Parathyroid adenoma (tissue), 2 donors: ENCODE measurements at regions not wholly inside any gene's neighbourhood (a gene's known extent, or its start where the extent isn't known, plus 50 kb on each side); places are given as distances from the start of the nearest gene placed in this dataset.

Source experiments
- H2AFZ ChIP-seq: fragments of 300-600 bp; sonication (generic); one replicate; pipeline ENCODE4 v1.7.0; 2017; ENCODE audit warnings: antibody characterized with exemption, mild to moderate bottlenecking
- H3K27ac ChIP-seq: fragments of 300-600 bp; sonication (generic); one replicate; pipeline ENCODE4 v1.7.0; 2017
- H3K27me3 ChIP-seq: fragments of 300-600 bp; sonication (generic); one replicate; pipeline ENCODE4 v1.7.0; 2017; ENCODE audit warnings: low read length; ENCODE audit not compliant: control insufficient read depth, insufficient read depth
- H3K36me3 ChIP-seq: fragments of 300-600 bp; sonication (generic); one replicate; pipeline ENCODE4 v1.7.0; 2017; ENCODE audit warnings: low read length; ENCODE audit not compliant: control insufficient read depth, insufficient read depth
- H3K4me1 ChIP-seq: fragments of 300-600 bp; sonication (generic); one replicate; pipeline ENCODE4 v1.7.0; 2017; ENCODE audit warnings: control low read depth
- H3K4me2 ChIP-seq: fragments of 300-600 bp; sonication (generic); one replicate; pipeline ENCODE4 v1.7.0; 2017; ENCODE audit warnings: low read length
- H3K4me3 ChIP-seq: fragments of 300-600 bp; sonication (generic); one replicate; pipeline ENCODE4 v1.7.0; 2017; ENCODE audit warnings: low read depth, low read length
- H3K79me2 ChIP-seq: fragments of 300-600 bp; sonication (generic); one replicate; pipeline ENCODE4 v1.7.0; 2017; ENCODE audit warnings: control low read depth
- H3K9ac ChIP-seq: fragments of 300-600 bp; sonication (generic); one replicate; pipeline ENCODE4 v1.7.0; 2017; ENCODE audit warnings: mild to moderate bottlenecking
- H3K9me3 ChIP-seq: fragments of 300-600 bp; sonication (generic); one replicate; pipeline ENCODE4 v1.7.0; 2017; ENCODE audit warnings: low read length; ENCODE audit not compliant: control insufficient read depth
- CTCF ChIP-seq: fragments of 300-600 bp; sonication (generic); IDR thresholded peaks from one replicate; pipeline ENCODE4 v1.7.0; 2017; ENCODE audit warnings: antibody characterized with exemption, mild to moderate bottlenecking
- donor health status: primary hyperparathyroidism.

GRCh38 chr10:1869861-1870260 is 132.5 kb upstream of the ADARB2 start:
- TF ChIP-seq CTCF = no peak

GRCh38 chr10:1860351-1860750 is 123.0 kb upstream of the ADARB2 start:
- no peak for TF ChIP-seq CTCF
- H3K9me3 ChIP-seq = no peaks in the 10 kb centered on the region
- no peak overlapping the region for H3K4me2 ChIP-seq
- no peak overlapping the region for H2AFZ ChIP-seq
- no peaks in the 10 kb centered on the region for H3K27me3 ChIP-seq
- no peaks in the 10 kb centered on the region for H3K4me1 ChIP-seq
- H3K9ac ChIP-seq = no peak overlapping the region
- H3K27ac ChIP-seq = no peak overlapping the region
- no peaks in the 10 kb centered on the region for H3K79me2 ChIP-seq
- no peak overlapping the region for H3K4me3 ChIP-seq
- H3K36me3 ChIP-seq = no peaks in the 10 kb centered on the region

More at GRCh38 chr10:1869861-1870260, 132.5 kb upstream of the ADARB2 start:
- Histone ChIP-seq H3K4me3 (no peak overlapping the region), H3K9me3 (no peaks in the 10 kb centered on the region), H3K79me2 (no peaks in the 10 kb centered on the region), H3K9ac (no peak overlapping the region), H3K4me2 (no peak overlapping the region), H3K36me3 (no peaks in the 10 kb centered on the region), H3K27ac (no peak overlapping the region), H3K27me3 (no peaks in the 10 kb centered on the region), H2AFZ (no peak overlapping the region), H3K4me1 (no peaks in the 10 kb centered on the region)

- Histone ChIP-seq H3K27ac (no peak overlapping the region), H3K9me3 (no peaks in the 10 kb centered on the region), H3K4me2 (no peak overlapping the region), H3K4me3 (no peak overlapping the region), H3K27me3 (no peaks in the 10 kb centered on the region), H2AFZ (no peak overlapping the region), H3K4me1 (no peaks in the 10 kb centered on the region), H3K9ac (no peak overlapping the region), H3K36me3 (no peaks in the 10 kb centered on the region), H3K79me2 (no peaks in the 10 kb centered on the region)
- no peak for TF ChIP-seq CTCF
Observed at GRCh38 chr10:1858547-1858946, 121.2 kb upstream of the ADARB2 start.

GRCh38 chr10:1858048-1858447 is 120.7 kb upstream of the ADARB2 start:
- no peaks in the 10 kb centered on the region for H3K79me2 ChIP-seq
- no peak overlapping the region for H2AFZ ChIP-seq
- H3K27me3 ChIP-seq = no peaks in the 10 kb centered on the region
- H3K4me3 ChIP-seq = no peak overlapping the region
- no peak for TF ChIP-seq CTCF
- no peak overlapping the region for H3K9ac ChIP-seq
- H3K4me2 ChIP-seq = no peak overlapping the region
- H3K27ac ChIP-seq = no peak overlapping the region
- no peaks in the 10 kb centered on the region for H3K36me3 ChIP-seq
- no peaks in the 10 kb centered on the region for H3K9me3 ChIP-seq
- no peaks in the 10 kb centered on the region for H3K4me1 ChIP-seq

DNA sequence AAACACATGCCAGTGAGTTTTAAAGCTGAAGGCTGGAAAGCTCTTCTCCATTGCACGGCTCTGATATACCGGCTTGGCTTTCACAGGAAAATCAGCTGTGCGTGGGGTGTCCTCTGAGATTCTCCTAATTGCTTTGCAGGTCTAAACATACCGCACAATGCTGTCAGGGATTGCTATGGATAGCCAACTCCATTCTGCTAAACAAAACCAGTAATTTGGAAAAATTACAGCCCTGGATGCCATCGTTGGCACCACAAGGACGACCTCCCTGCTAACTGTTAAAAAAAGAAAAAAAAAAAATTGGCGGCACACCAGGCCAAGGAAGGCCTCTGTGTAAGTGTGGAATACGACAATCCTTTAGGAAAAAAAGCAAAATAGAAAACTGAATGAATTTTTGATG is 118.6 kb upstream of the ADARB2 start:
- Histone ChIP-seq H3K9ac (no peak overlapping the region), H3K4me1 (no peaks in the 10 kb centered on the region), H3K79me2 (no peaks in the 10 kb centered on the region), H3K27ac (no peak overlapping the region), H3K27me3 (no peaks in the 10 kb centered on the region), H3K36me3 (no peaks in the 10 kb centered on the region), H3K9me3 (no peaks in the 10 kb centered on the region), H2AFZ (no peak overlapping the region), H3K4me2 (no peak overlapping the region), H3K4me3 (no peak overlapping the region)
- TF ChIP-seq CTCF = no peak
